GM18873 (cell line): ENCODE measurements at regions not wholly inside any gene's neighbourhood (a gene's known extent, or its start where the extent isn't known, plus 50 kb on each side); places are given as distances from the start of the nearest gene placed in this dataset.
"Not testable (repeated sequence)": the region's sequence is repeated elsewhere in the genome, so short reads cannot be mapped to it uniquely, and the experiment has no call there.

Experiments
- ATAC-seq: cut with Tn5 transposase; IDR thresholded peaks from one replicate; pipeline ENCODE4 v1.9.1; 2021; ENCODE audit warnings: mild to moderate bottlenecking, moderate library complexity, moderate number of reproducible peaks; ENCODE audit not compliant: unreplicated experiment, low FRiP score

DNA sequence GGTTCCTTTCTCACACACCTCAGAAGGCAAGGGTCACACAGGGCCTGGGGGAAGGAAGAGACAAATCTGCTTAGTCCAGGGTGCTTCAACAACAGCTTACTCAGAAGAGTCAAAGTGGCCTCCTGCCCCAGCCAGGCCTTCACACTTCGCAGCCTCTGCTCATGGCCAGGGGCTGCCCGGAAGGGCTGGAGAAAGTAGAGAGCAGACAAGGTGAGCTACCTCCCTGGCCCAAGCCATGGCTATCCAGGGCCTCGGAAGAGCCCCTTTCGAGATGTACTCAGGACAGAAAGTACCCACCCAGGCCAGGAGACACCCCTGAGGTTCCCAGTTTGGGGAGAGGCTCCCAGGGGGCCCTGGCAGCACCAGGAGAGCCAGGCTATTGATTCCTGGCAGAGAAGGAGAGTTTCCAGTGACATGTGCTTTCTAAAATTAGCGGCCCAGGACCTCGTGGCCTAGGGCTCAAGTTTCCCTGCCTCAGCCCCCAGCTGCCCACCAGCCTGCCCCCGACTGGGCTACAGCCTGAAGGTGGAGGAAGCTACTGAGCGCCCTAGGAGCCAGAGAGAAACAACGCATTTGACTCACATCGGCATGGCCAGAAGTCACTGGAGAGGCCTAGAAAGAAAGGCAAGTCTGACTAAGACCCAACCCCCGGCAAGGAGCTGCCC, 533.2 kb downstream of the TP53TG3F start:
- not testable (repeated sequence) for ATAC-seq

- not testable (repeated sequence) for ATAC-seq
These were observed 534.8 kb downstream of the TP53TG3F start for GRCh38 chr16:33994207-33994606.

GRCh38 chr16:33995821-33996372, 536.5 kb downstream of the TP53TG3F start:
- not testable (repeated sequence) for ATAC-seq

- ATAC-seq, result not testable (repeated sequence)
These were observed 541.8 kb downstream of the TP53TG3F start for GRCh38 chr16:34001184-34001583.

GRCh38 chr16:34001961-34002360, 542.5 kb downstream of the TP53TG3F start:
- ATAC-seq, result not testable (repeated sequence)

- not testable (repeated sequence) for ATAC-seq
These were observed 555.7 kb downstream of the TP53TG3F start for GRCh38 chr16:34014841-34015820.

GRCh38 chr16:34018277-34018676, 558.9 kb downstream of the TP53TG3F start:
- not testable (repeated sequence) for ATAC-seq

DNA sequence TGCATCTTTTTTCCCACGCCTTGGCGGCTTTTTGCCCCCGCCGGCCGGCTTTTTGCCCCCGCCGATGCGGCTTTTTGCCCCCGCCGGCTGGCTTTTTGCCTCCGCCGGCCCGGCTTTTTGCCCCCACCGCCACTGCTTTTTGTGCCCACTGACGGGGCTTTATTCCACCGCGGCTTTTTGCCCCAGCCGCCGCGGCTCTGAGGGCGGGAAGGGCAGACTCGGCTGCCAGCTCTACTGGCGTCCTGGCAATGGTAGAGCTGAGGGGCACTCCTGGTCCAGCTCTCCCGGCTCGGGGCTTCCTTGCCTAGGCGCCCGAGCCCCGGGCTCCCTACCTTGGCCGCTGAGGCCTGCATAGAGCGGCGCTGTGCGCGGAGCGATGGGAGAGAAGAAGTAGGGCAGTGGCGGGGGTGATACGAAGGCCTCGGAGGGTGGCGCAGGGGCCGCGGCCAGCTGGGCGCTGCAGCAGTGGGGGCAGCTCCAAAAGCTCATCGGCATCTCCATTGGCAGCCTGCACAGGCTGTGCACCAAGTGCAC, 591.4 kb downstream of the TP53TG3F start:
- ATAC-seq, result no peak

DNA sequence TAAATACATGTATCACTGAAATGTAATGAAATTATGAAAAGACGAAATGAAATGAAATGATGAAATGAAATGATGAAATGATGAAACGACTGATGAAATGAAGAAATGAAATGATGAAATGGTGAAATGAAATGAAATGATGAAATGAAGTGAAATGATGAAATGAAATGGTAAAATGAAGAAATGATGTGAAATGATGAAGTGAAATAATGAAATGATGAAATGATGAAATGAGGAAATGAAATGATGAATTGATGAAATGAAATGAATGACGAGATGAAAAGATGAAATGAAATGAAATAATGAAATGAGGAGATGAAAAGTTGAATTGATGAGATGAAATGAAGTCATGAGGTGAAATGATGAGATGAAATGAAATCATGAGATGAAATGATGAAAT, 594.7 kb downstream of the TP53TG3F start:
- no peak for ATAC-seq

DNA sequence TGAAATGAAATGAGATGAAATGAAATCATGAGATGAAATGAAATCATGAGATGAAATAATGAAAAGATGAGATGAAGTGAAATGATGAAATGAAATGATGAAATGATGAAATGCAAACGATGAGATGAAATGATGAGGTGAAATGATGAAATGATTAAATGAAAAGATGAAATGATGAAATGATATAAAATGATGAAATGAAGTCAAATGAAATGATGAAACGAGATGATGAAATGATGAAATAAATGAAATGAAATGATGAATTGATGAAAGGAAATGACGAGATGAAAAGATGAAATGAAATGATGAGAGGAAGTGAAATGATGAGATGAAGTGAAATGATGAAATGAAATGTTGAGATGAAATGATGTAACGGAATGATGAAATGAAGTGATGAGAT, 595.6 kb downstream of the TP53TG3F start:
- ATAC-seq, result no peak

DNA sequence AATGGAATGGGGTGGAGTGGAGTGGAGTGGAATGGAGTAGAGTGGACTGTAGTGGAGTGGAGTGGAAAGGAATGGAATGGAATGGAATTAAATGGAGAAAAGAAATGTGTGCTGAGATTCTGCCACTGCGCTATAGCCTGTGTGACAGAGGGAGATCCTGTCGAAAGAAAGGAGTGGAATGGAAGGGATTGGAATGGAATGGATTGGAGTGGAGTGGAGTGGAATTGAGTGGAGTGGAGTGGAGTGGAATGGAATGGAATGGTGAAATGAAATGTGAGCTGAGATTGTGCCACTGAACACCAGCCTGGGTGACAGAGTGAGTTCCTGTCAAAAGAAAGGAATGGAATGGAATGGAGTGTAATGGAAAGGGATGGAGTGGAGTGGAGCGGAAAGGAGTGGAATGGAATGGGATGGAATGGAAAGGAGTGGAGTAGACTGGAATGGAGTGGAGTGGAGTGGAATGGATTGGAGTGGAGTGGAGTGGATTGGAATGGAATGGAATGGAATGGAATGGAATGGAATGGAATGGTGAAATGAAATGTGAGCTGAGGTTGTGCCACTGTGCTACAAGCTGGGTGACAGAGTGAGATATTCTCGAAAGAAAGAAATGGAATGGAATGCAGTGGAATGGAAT, 603.3 kb downstream of the TP53TG3F start:
- ATAC-seq, result peak; percentile 44

- ATAC-seq, result not testable (repeated sequence)
These were observed 604.2 kb downstream of the TP53TG3F start for GRCh38 chr16:34063498-34064157.

DNA sequence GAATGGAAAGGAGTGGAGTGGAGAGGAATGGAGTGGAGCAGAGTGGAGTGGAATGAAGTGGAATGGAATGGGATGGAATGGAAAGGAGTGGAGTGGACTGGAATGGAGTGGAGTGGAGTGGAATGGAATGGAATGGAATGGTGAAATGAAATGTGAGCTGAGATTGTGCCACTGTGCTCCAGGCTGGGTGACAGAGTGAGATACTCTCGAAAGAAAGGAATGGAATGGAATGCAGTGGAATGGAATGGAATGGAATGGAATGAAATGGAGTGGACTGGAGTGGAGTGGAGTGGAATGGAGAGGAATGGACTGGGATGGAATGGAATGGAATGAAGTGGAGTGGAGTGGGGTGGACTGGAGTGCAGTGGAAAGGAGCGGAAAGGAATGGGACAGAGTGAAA, 605.2 kb downstream of the TP53TG3F start:
- ATAC-seq, result not testable (repeated sequence)

DNA sequence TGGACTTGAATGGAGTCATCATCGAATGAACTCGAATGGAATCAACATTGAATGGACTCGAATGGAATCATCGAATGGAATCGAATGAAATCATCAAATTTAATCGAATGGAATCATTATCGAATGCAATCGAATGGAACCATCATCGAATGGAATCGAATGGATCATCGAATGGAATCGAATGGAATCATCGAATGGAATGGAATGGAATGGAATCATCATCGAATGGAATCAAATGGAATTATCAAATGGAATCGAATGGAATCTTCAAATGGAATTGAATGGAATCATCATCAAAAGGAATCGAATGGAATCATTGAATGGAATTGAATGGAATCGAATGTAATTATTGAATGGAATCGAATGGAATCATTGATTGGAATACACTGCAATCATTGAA, 610.3 kb downstream of the TP53TG3F start:
- ATAC-seq, result not testable (repeated sequence)

GRCh38 chr16:34078691-34079090, 619.3 kb downstream of the TP53TG3F start:
- ATAC-seq, result no peak

GRCh38 chr16:34085038-34085437, 625.6 kb downstream of the TP53TG3F start:
- ATAC-seq, result not testable (repeated sequence)

- not testable (repeated sequence) for ATAC-seq
These were observed 635.6 kb downstream of the TP53TG3F start for GRCh38 chr16:34095006-34095405.

- ATAC-seq, result not testable (repeated sequence)
These were observed 637.5 kb downstream of the TP53TG3F start for GRCh38 chr16:34096911-34097310.

DNA sequence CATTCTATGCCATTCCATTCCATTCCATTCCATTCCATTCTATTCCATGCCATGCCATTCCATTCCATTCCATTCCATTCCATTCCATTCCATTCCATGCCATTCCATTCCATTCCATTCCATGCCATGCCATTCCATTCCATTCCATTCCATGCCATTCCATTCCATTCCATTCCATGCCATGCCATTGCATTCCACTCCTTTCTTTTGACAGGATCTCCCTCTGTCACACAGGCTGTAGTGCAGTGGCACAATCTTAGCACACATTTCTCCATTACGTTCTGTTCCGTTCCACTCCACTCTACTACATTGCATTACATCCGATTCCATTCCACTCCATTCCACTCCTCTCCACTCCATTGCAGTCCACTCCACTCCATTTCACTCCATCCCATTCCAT, 637.9 kb downstream of the TP53TG3F start:
- not testable (repeated sequence) for ATAC-seq

DNA sequence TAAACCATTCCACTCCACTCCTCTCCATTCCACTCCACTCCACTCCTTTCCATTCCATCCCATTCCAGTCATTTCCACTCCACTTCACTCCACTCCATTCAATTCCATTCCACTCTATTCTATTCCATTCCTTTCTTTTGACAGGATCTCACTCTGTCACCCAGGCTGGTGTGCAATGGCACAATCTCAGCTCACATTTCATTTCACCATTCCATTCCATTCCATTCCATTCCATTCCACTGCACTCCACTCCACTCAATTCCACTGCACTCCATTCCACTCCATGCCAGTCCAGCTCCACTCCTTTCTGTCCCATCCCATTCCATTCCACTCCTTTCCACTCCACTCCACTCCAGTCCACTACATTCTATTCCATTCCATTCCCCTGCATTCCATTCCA, 638.6 kb downstream of the TP53TG3F start:
- not testable (repeated sequence) for ATAC-seq
